ENCODE measurements at regions not wholly inside any gene's neighbourhood (a gene's known extent, or its start where the extent isn't known, plus 50 kb on each side); places are given as distances from the start of the nearest gene placed in this dataset.

- Histone ChIP-seq H3K36me3 (ENCODE audit: insufficient read depth in 1 of 2, low read depth in 1 of 2) (no peaks in the 10 kb centered on the region), H3K4me3 (no peak overlapping the region), H3K27ac (no peak overlapping the region), H3K9me3 (no peaks in the 10 kb centered on the region), H3K27me3 (ENCODE audit: insufficient read depth in 3 of 3, low read length in 2 of 3) (no peaks in the 10 kb centered on the region), H3K4me1 (no peaks in the 10 kb centered on the region)
- no peak for DNase-seq
- no peak for ATAC-seq
- intact Hi-C loops (cut with DNase I) = no loop called here
- 64 to 78% (median 71%) methylated on average over 4 of the region's 4 CpGs for WGBS, 3 donors
- TF ChIP-seq CTCF (IDR thresholded peaks at IDR 0.05) = no peak
Observed at GRCh38 chr9:86515221-86515620, 161.0 kb upstream of the TUT7 start.

GRCh38 chr9:86513429-86513828 is 159.2 kb upstream of the TUT7 start:
- no peak for TF ChIP-seq CTCF (IDR thresholded peaks at IDR 0.05)
- no peak overlapping the region for H3K27ac ChIP-seq
- no peaks in the 10 kb centered on the region for H3K27me3 ChIP-seq (ENCODE audit: insufficient read depth in 3 of 3, low read length in 2 of 3)
- H3K4me1 ChIP-seq = no peaks in the 10 kb centered on the region
- DNase-seq (no peak), ATAC-seq (no peak)
- intact Hi-C loops (cut with DNase I) = no loop called here
- H3K4me3 ChIP-seq = no peak overlapping the region
- H3K36me3 ChIP-seq (ENCODE audit: insufficient read depth in 1 of 2, low read depth in 1 of 2) = no peaks in the 10 kb centered on the region
- WGBS, 3 donors = 63 to 91% (median 78%) methylated on average over 2 of the region's 2 CpGs
- no peaks in the 10 kb centered on the region for H3K9me3 ChIP-seq

GRCh38 chr9:86512929-86513328 is 158.7 kb upstream of the TUT7 start:
- Histone ChIP-seq H3K36me3 (ENCODE audit: insufficient read depth in 1 of 2, low read depth in 1 of 2) (no peaks in the 10 kb centered on the region), H3K4me1 (no peaks in the 10 kb centered on the region), H3K27me3 (ENCODE audit: insufficient read depth in 3 of 3, low read length in 2 of 3) (no peaks in the 10 kb centered on the region), H3K27ac (no peak overlapping the region), H3K4me3 (no peak overlapping the region), H3K9me3 (no peaks in the 10 kb centered on the region)
- 91 to 94% (median 91%) methylated on average over 2 of the region's 2 CpGs for WGBS, 3 donors
- TF ChIP-seq CTCF (IDR thresholded peaks at IDR 0.05) = no peak
- DNase-seq (no peak), ATAC-seq (no peak)
- intact Hi-C loops (cut with DNase I) = no loop called here

GRCh38 chr9:86511614-86512360 is 157.6 kb upstream of the TUT7 start:
- Histone ChIP-seq H3K9me3 (no peaks in the 10 kb centered on the region), H3K4me1 (no peaks in the 10 kb centered on the region), H3K4me3 (no peak overlapping the region), H3K27ac (no peak overlapping the region), H3K36me3 (ENCODE audit: insufficient read depth in 1 of 2, low read depth in 1 of 2) (no peaks in the 10 kb centered on the region), H3K27me3 (ENCODE audit: insufficient read depth in 3 of 3, low read length in 2 of 3) (no peaks in the 10 kb centered on the region)
- WGBS, 3 donors = 92 to 95% (median 92%) methylated on average over 8 of the region's 8 CpGs
- DNase-seq = no peak
- no peak for ATAC-seq
- TF ChIP-seq CTCF (IDR thresholded peaks at IDR 0.05) = no peak
- intact Hi-C loops (cut with DNase I) = no loop called here
